SK-N-SH (cell line): ENCODE measurements at regions not wholly inside any gene's neighbourhood (a gene's known extent, or its start where the extent isn't known, plus 50 kb on each side); places are given as distances from the start of the nearest gene placed in this dataset.

Experiments
- CTCF ChIA-PET: fragments of 300-600, 350-600 bp; formaldehyde crosslinking; extraction: SDS; loops from one replicate; lab custom pipeline; 2021; lab: Yijun Ruan, JAX
- POLR2A ChIA-PET: fragments of 350-600 bp; sonication (Branson Sonifier 250); formaldehyde crosslinking; extraction: SDS; loops from one replicate; lab custom pipeline; 2020; ENCODE audit warnings: antibody characterized with exemption, inconsistent platforms; lab: Yijun Ruan, JAX
- DNase-seq: peaks from one replicate; pipeline ENCODE4 v3.0.0; 2012
- H2AFZ ChIP-seq: fragments of 200-600 bp; sonication (generic); 2 replicates; pipeline ENCODE4 v1.8.1; 2016; ENCODE audit warnings: antibody characterized with exemption, mild to moderate bottlenecking, low read depth
- H3F3A ChIP-seq: fragments of 200-600 bp; sonication (generic); replicated peaks from 2 replicates; pipeline ENCODE3; 2016; ENCODE audit warnings: antibody characterized with exemption, mild to moderate bottlenecking; ENCODE audit not compliant: insufficient read depth
- H3K27ac ChIP-seq, 2 experiments: fragments of 200-500 bp in 1 of 2; fragments of 200-600 bp in 1 of 2; sonication (Bioruptor generic) in 1 of 2; sonication (generic), shearing (Covaris generic) in 1 of 2; 2 replicates each; pipeline versions ENCODE4 v1.5.1 to v1.6.1; 2014 to 2016; ENCODE audit warnings: low read depth in 2 of 2, inconsistent platforms in 1 of 2, low read length in 1 of 2, mild to moderate bottlenecking in 1 of 2, mixed read lengths in 1 of 2
- H3K27me3 ChIP-seq: fragments of 200-600 bp; sonication (generic), shearing (Covaris generic); 2 replicates; pipeline ENCODE4 v1.6.1; 2016; ENCODE audit warnings: mixed run types; ENCODE audit not compliant: insufficient read depth
- H3K36me3 ChIP-seq, 2 experiments: fragments of 200-500 bp in 1 of 2; fragments of 200-600 bp in 1 of 2; sonication (Bioruptor generic) in 1 of 2; sonication (generic) in 1 of 2; replicated peaks in 1 of 2; 2 replicates each; pipeline versions ENCODE3 to v1.5.1; 2014 to 2016; ENCODE audit warnings: low read length in 1 of 2, mild to moderate bottlenecking in 1 of 2; ENCODE audit not compliant: insufficient read depth in 2 of 2, control insufficient read depth in 1 of 2
- H3K4me1 ChIP-seq, 2 experiments: fragments of 200-500 bp in 1 of 2; fragments of 200-600 bp in 1 of 2; sonication (Bioruptor generic) in 1 of 2; sonication (generic), shearing (Covaris generic) in 1 of 2; 2 replicates each; pipeline versions ENCODE4 v1.5.1 to v1.6.1; 2014 to 2016; ENCODE audit warnings: low read depth in 1 of 2, low read length in 1 of 2, mixed run types in 1 of 2; ENCODE audit not compliant: insufficient read depth in 2 of 2, control insufficient read depth in 1 of 2
- H3K4me2 ChIP-seq: fragments of 200-600 bp; sonication (generic), shearing (Covaris generic); 2 replicates; pipeline ENCODE4 v1.6.1; 2017; ENCODE audit warnings: mixed run types
- H3K4me3 ChIP-seq, 2 experiments: fragments of 200-500 bp in 1 of 2; fragments of 200-600 bp in 1 of 2; sonication (Bioruptor generic) in 1 of 2; sonication (generic), shearing (Covaris generic) in 1 of 2; 2 replicates each; pipeline versions ENCODE4 v1.5.1 to v1.8.1; 2014 to 2016; ENCODE audit warnings: low read depth in 2 of 2, inconsistent platforms in 1 of 2, low read length in 1 of 2, mild to moderate bottlenecking in 1 of 2, mixed read lengths in 1 of 2, moderate library complexity in 1 of 2
- H3K79me2 ChIP-seq: fragments of 200-600 bp; sonication (generic); 2 replicates; pipeline ENCODE4 v1.8.1; 2017; ENCODE audit warnings: mild to moderate bottlenecking; ENCODE audit not compliant: insufficient read depth
- H3K9ac ChIP-seq: fragments of 200-600 bp; sonication (generic); 2 replicates; pipeline ENCODE4 v1.6.1; 2017; ENCODE audit warnings: mixed run types
- H3K9me2 ChIP-seq: fragments of 200-600 bp; sonication (generic); 2 replicates; pipeline ENCODE4 v1.6.1; 2017; ENCODE audit warnings: mixed run types
- H3K9me3 ChIP-seq: fragments of 200-600 bp; sonication (generic); 2 replicates; pipeline ENCODE4 v1.6.1; 2017; ENCODE audit warnings: mixed run types, mild to moderate bottlenecking, moderate library complexity
- H4K20me1 ChIP-seq: fragments of 200-600 bp; sonication (generic); 2 replicates; pipeline ENCODE4 v1.6.1; 2017; ENCODE audit warnings: mild to moderate bottlenecking, mixed run types; ENCODE audit not compliant: insufficient read depth
- CTCF ChIP-seq: fragments of 200-600 bp; sonication (generic); IDR thresholded peaks from 2 replicates; pipeline ENCODE4 v1.6.1; 2017; ENCODE audit warnings: antibody characterized with exemption, mild to moderate bottlenecking, moderate library complexity
- ELF1 ChIP-seq: IDR thresholded peaks from 2 replicates; pipeline ENCODE4 v1.4.0; 2012
- FOXM1 ChIP-seq: IDR thresholded peaks from 2 replicates; pipeline ENCODE4 v1.4.0; 2012; ENCODE audit warnings: low read depth, mild to moderate bottlenecking
- GABPA ChIP-seq: IDR thresholded peaks from 2 replicates; pipeline ENCODE4 v1.4.0; 2012; ENCODE audit warnings: low read depth, mild to moderate bottlenecking
- JUND ChIP-seq: IDR thresholded peaks from 2 replicates; pipeline ENCODE4 v1.4.0; 2012
- MEF2A ChIP-seq: IDR thresholded peaks from 2 replicates; pipeline ENCODE4 v1.4.0; 2012; ENCODE audit warnings: low read depth, borderline replicate concordance
- MXI1 ChIP-seq: IDR thresholded peaks from 2 replicates; pipeline ENCODE4 v1.6.1; 2012; ENCODE audit warnings: mild to moderate bottlenecking, low read depth, low read length, improper control_type of control experiment
- NFIC ChIP-seq: IDR thresholded peaks from 2 replicates; pipeline ENCODE4 v1.4.0; 2012; ENCODE audit warnings: borderline replicate concordance
- NRF1 ChIP-seq: IDR thresholded peaks from 2 replicates; pipeline ENCODE4 v1.6.1; 2012; ENCODE audit warnings: low read depth, mild to moderate bottlenecking, low read length
- PBX3 ChIP-seq: IDR thresholded peaks from 2 replicates; pipeline ENCODE4; 2012
- POLR2AphosphoS5 ChIP-seq: IDR thresholded peaks from 2 replicates; pipeline ENCODE4 v1.6.1; 2012; ENCODE audit warnings: low read depth, low read length
- REST ChIP-seq: IDR thresholded peaks from 2 replicates; pipeline ENCODE4 v1.6.1; 2012; ENCODE audit warnings: mild to moderate bottlenecking, low read depth, low read length, moderate library complexity
- RFX5 ChIP-seq: IDR thresholded peaks from 2 replicates; pipeline ENCODE4 v1.6.1; 2012; ENCODE audit warnings: mild to moderate bottlenecking, improper control_type of control experiment, low read length
- SIN3A ChIP-seq: IDR thresholded peaks from 2 replicates; pipeline ENCODE4 v1.6.1; 2012; ENCODE audit warnings: low read depth, mild to moderate bottlenecking, low read length, moderate library complexity, borderline replicate concordance
- TAF1 ChIP-seq: IDR thresholded peaks from 2 replicates; pipeline ENCODE4 v1.6.1; 2012; ENCODE audit warnings: low read depth, mild to moderate bottlenecking, low read length, moderate library complexity, borderline replicate concordance
- USF2 ChIP-seq: fragments of 150-350 bp; IDR thresholded peaks from 2 replicates; pipeline ENCODE4 v1.6.1; 2017; ENCODE audit warnings: antibody characterized with exemption, low read length, low read depth, borderline replicate concordance
- YY1 ChIP-seq: IDR thresholded peaks from 2 replicates; pipeline ENCODE4 v1.4.0; 2012; ENCODE audit warnings: low read depth, mild to moderate bottlenecking
- whole genome bisulfite sequencing: methylation state at CpG from one replicate; pipeline ENCODE4 v1.1.6; 2017; ENCODE audit warnings: low lambda C conversion rate; 5-methylcytosine and 5-hydroxymethylcytosine counted together

- H3K27me3 ChIP-seq: no peaks in the 10 kb centered on the region
- no peaks in the 10 kb centered on the region for H3K9me2 ChIP-seq
- no peak overlapping the region for H3K4me2 ChIP-seq
- ChIA-PET POLR2A (no interaction called here), CTCF (interaction anchor here (2.2 to 2.4 kb wide), 2 partner anchors 8 to 1514 kb away, joined by 13 to 18 read pairs; no protein-coding TSS in a partner anchor)
- no peak for TF ChIP-seq POLR2AphosphoS5
- TF ChIP-seq PBX3: no peak
- no peak for TF ChIP-seq FOXM1
- TF ChIP-seq JUND: no peak
- no peak for TF ChIP-seq TAF1
- no peak for TF ChIP-seq NFIC
- no peak for TF ChIP-seq RFX5
- no peak for TF ChIP-seq CTCF
- TF ChIP-seq GABPA: no peak
- no peak for TF ChIP-seq NRF1
- no peak for TF ChIP-seq MEF2A
- TF ChIP-seq ELF1: no peak
- no peak for TF ChIP-seq USF2
- no peak for TF ChIP-seq SIN3A
- no peaks in the 10 kb centered on the region for H4K20me1 ChIP-seq
- H3K27ac ChIP-seq: no peak overlapping the region
- no peak overlapping the region for H3K9ac ChIP-seq
- H3K4me3 ChIP-seq: no peak overlapping the region
- H2AFZ ChIP-seq: no peak overlapping the region
- H3K36me3 ChIP-seq: no peaks in the 10 kb centered on the region
- no peak for DNase-seq
- H3F3A ChIP-seq: peaks cover 20% of the 10 kb centered on the region
- H3K9me3 ChIP-seq: no peaks in the 10 kb centered on the region
- H3K79me2 ChIP-seq: no peaks in the 10 kb centered on the region
- WGBS: 82% methylated on average over 1 of the region's 1 CpG
- peaks cover 21 to 24% of the 10 kb centered on the region in 2 experiments for H3K4me1 ChIP-seq
Observed at GRCh38 chr3:178386880-178387279, 149.4 kb upstream of the KCNMB2 start.

- H3K4me2 ChIP-seq: no peak overlapping the region
- H3K9me3 ChIP-seq: no peaks in the 10 kb centered on the region
- no peak overlapping the region for H2AFZ ChIP-seq
- H3K9ac ChIP-seq: no peak overlapping the region
- H3K36me3 ChIP-seq: no peaks in the 10 kb centered on the region
- TF ChIP-seq MXI1 (no peak), YY1 (no peak), USF2 (no peak), SIN3A (no peak), TAF1 (no peak), NFIC (no peak), REST (no peak), NRF1 (no peak), MEF2A (no peak)
- no peak overlapping the region for H3K27ac ChIP-seq
- no peaks in the 10 kb centered on the region for H3K9me2 ChIP-seq
- ChIA-PET POLR2A (no interaction called here), CTCF (no interaction called here)
- no peak for DNase-seq
- H3K4me1 ChIP-seq: peaks cover 15 to 24% of the 10 kb centered on the region in 2 experiments; a peak in 2 of 4 replicates
- no peak overlapping the region for H3K4me3 ChIP-seq
- H3K79me2 ChIP-seq: no peaks in the 10 kb centered on the region
- no peaks in the 10 kb centered on the region for H3K27me3 ChIP-seq
- no peaks in the 10 kb centered on the region for H4K20me1 ChIP-seq
- peaks cover 12% of the 10 kb centered on the region for H3F3A ChIP-seq
- WGBS: 100% methylated on average over 2 of the region's 2 CpGs
Observed at GRCh38 chr3:178388473-178388872, 147.8 kb upstream of the KCNMB2 start.
